HG02970 (cell line): ENCODE measurements at regions not wholly inside any gene's neighbourhood (a gene's known extent, or its start where the extent isn't known, plus 50 kb on each side); places are given as distances from the start of the nearest gene placed in this dataset.

Experiments
- ATAC-seq: cut with Tn5 transposase; IDR thresholded peaks from one replicate; pipeline ENCODE4 v1.9.1; 2021; ENCODE audit warnings: mild to moderate bottlenecking, moderate library complexity, moderate number of reproducible peaks; ENCODE audit not compliant: unreplicated experiment, low FRiP score

DNA sequence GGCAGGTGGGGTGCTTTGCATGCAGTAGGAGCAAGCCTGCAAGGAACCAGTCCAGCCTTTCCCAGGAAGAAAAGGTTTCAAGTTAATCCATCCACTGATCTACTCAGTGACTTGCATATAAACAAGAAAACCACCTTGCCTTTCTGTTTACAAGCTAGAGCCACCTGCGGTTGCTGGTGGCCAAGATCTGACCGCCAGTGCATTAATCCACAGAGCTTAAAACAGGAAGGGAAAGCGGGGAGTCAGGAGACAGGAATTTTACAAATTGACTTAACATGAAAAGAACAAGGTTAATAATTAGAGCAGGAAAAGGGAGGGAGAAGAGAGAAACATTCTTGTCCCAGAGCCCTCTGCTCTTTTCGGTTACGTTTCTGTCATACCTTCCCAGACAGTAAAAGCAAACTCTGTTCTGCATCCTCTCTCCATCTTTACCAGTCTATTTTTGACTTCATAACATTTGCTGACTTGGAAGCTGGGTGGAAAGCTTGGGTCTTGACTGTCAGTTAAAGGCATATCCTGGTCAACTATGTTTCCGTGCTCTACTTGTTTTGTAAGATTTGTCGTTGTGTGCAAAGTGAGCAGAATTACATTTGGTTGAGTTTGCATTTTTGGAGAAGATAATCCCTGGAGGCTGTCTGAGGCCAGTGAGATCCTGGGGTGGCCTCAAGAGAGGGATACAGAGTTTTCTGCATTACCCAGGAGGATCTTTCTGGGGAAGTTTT lies 760.6 kb downstream of the EFNB2 start:
- no peak for ATAC-seq

DNA sequence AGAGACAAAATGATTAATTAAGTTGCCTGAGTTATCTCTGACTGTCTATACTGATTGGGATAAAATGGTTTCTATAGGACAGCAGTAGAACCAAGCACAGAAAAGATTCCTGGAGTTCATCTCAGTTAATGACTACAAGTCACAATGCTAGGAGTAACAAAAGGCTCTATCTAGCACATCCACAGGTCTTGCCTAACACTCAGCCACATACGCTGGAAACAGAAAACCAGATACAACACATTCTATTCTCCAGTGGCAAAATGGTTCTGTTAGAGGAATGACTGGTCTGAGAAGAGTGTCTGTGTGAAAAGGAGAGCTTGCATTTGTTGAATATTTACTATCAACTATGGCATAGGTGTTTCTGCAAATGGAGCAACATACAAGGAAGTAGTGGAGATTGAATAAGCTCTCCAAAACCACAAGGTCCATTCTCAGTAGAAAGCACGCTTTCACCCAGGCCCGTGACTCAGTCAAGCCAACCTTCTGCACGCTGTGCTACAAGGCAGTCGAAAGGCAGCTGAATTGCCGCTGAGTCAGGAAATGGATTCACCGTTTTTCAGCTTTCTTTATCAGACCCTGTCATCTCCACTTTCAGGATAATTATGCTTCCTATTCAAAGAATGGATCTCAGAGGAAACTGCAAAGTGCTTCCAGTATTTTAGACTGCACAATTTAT lies 761.5 kb downstream of the EFNB2 start:
- ATAC-seq, result no peak

DNA sequence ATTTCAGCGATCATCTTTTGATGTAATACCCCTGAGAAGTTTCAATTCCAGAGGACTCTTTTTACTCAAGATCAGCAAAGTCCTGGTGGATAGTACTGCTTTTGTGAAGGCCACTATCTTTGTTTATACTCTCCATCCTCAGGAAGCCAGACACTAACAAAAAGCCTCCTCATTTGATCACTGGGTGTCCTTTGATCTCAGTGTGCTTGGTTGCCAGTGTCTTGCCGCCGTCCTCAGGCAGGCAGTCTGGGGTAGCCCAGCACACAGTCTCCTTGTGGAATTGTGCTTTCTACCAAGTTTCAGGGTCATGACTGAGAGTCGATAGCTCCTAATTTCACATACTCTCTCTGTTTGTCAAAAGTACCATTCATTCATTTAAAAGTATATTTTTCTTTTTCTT lies 762.2 kb downstream of the EFNB2 start:
- ATAC-seq, result no peak

DNA sequence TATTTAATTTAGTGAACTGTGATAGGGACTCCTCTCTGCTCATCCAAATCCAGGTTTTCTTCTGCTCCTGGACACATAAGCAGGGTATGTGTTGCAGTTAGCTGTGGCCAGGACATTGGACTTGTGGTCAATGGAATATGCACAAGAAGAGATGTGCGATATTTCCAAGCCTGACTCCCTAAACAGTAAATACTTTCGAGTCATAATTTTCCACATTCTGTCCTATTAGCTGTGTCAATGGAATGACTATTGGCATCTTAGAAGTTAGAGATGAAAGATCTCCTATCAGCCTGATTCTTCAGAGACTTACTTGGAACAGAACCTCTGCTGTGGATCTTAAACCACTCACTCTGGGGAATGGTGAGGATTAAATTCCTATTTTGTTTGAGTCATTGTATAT lies 771.0 kb downstream of the EFNB2 start:
- ATAC-seq, result no peak

DNA sequence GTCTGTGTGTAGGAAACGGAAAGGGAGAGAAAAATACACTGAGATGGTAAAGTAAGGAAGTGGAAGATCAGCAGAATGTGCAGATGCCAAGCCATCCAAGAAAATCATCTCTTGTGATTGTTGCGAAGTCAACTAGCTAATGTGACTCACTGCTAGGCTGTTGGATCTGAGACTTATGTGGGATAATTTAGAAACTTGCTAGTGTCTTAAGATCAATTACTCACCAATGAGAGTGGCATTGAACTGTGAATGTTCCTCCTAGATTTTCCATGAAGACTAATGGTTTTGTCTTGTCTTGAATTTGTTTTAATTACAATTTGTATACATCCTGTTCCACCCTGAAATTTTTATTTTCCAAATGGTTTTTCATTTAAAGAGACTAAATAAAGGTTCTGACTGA lies 771.6 kb downstream of the EFNB2 start:
- no peak for ATAC-seq

DNA sequence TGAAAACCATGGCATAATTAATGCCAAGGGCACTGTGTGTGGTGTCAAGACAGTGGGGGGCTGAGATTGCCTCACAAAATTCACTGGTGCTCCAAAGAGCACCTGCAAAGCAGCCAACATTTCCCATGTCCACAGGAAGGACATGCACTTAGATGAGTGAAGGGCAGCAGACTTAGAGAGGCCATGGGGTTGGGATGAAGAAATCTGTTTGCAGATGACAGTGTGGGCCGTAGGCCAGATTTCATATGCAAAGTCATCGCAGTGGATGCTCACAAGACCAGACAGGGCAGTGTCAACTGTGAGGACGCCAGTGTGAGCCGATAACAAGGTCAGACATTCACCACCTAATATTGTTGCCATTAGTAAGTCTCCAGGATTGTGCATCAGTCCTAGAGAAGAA lies 773.4 kb downstream of the EFNB2 start:
- no peak for ATAC-seq

DNA sequence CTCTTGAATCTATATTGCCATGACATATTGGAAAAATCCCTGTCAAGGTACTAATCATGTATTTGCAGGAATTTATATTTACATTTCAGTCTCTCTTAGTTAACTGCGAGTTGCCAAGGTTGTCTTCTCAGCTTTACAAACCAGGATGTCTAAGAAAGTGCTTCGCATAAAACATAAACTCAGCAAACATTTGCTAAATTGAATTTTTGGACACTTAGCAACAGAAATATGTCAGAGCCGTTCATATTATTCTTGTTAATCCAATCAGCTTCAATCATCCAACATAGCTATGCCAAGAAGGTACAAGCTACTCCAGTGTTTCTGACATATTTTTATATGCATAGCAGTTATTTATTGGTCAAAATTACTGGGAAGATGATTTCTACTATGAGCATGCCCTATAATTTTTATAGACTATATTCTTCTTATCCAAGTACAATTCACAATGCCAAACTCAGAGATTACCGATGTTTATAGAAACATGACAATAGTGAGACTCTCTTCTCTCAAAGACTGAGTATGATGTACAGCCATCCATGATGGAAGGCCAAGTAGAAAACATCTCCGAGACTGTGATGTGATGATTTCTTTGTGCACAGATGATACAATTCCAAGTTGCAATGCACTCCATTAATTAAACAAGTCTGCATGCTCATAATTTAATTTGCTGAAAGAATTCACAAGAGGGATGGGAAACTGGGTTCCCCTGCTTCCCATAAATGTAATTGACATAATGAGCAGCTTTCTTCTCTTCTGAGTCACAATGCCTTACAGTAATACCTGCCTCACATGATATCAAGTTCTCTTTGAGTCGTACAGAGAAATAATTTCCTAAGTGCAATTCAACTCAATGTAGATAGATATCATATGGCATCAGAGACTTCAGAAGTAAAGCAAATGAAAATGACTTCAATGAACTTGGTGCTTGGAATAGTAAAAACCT lies 776.3 kb downstream of the EFNB2 start:
- no peak for ATAC-seq

DNA sequence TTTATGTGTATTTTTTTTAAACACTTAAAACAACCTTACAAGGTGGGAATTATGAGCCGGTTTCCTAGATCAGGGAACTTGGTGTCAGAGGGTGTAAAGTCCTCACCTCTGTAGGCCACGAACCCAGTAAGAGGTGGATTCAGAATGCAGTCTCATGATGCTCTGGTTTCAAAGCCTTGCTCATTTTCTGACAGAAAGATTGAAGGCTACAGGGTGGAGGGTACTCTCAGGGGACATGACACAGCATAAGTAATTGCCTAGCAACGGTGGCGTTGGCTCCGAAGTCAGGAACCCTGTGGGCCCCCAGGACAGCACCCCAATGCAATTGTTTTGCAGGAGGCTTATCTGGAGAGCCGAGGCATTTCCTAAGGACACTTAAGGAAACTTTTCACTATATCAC lies 794.7 kb downstream of the EFNB2 start:
- no peak for ATAC-seq

DNA sequence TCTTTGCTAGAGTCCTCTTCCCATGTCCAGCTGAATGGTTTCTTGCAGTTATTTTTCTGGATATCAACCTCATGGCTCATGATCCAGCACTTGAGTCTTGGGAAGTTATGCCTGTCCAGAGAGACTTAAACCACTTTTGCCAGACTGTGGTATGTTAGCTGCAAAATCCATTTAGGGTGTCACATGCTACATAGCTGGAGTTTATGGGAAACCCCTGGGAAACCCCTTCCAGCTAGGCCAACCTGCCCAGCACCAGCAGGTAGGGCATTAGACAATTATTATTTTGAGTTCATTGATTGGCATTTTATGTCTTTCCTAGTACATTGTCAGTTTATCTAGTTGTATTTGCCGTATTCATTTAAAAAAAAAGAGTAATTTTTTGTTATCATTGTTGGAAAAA lies 797.8 kb downstream of the EFNB2 start:
- ATAC-seq, result no peak

DNA sequence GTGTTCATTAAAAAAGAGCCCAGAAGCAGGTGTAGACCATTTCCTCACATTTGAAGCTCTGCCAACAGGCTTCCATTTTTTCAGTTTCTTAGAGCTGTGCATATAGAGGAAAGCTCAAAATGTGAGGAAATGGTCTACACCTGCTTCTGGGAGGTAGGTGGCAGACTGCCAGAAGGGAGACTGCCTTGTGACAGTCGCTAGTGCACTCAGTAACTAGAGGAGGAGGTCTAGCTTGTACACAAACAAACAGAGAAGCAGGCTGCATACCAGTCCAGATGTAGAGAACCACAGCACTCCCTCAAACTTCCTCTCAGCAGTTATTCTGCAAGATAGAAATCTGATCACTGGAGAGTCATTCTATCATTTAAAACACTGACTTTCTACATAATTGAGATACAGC lies 800.2 kb downstream of the EFNB2 start:
- no peak for ATAC-seq

DNA sequence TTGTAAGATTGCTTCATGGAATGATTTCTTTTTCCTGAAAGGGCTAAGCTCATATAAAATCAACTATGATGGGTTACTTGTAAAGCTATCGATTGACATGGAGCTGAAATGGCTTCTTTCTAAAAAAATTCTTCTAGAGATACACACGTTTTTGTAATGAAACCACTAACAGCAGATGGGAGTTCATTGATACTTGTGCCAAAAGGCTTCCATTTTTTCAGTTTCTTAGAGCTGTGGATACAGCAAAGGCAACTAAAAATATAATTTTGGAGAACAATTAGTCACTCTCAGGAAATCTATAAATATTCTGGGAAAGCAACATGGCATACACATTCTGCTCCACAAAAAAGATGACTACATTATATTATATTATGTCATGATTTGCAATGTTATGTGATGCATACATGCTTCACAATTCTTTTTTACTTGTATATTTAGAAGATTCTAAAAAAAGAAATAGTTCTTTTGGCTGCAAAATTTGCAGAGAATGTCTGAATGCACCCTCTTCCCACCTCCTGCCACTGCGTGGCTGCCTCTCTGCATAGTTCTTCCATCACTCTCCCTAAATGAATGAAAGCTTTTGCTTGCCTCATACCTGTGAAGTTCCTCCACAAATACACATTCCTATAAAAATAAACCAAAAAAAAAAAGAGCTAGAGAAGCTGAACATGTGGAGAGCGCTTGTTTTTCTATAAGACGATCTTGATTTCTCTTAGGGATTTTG lies 802.5 kb downstream of the EFNB2 start:
- ATAC-seq, result no peak

DNA sequence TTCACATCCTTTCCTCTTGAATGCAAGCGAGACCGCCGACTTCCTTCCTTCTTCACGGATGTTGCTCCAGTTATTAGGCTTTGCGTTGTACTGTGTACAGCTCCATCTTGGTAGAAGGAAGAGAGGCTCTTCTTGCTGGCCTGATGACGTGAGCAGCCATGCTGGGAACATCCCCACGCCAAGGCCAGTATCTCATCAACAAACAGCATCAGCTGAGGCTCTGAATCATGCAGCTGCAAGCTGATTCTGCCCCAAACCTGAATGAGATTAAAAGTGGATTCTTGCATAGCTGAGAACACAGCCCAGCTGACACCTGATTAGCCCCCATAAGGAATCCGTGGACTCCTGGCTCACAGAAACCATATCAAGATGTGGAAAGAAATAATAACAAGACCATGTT lies 809.6 kb downstream of the EFNB2 start:
- no peak for ATAC-seq

DNA sequence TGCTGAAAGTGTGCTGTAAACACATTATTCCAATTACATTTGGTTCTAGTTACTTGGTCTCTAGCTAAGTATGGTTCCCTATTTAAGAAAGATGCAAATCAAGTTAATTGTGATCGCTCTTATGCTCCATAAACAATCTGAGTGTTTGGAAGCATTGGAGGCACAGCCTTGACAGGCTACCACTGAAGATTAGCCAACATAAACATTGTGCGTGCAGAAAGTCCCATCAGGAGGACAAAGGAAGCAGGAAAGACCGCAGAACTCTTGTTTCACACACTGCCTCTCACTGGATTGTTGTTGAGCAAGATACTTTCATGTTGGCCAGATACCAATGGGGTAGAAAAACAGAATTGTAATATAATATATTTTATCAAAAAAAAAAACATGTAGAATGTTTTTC lies 814.4 kb downstream of the EFNB2 start:
- no peak for ATAC-seq

DNA sequence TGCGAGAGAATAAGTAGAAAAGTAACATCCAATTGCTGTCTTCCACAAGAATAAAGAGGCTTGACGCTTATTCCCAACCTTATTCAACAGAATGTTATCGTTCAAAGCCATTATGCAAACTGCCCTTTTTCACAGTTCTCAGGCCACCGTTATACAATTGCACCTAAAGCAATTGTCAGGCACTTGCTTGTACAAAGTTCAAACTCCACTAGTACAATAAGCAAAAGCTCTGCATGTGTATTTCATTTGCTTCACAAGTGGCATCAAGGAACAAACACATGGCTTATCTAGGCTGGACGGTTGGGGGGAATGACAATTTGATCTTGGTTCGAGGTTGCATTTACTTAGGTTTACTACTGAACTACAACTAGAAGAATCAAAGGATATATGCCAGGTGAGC lies 815.6 kb downstream of the EFNB2 start:
- no peak for ATAC-seq

DNA sequence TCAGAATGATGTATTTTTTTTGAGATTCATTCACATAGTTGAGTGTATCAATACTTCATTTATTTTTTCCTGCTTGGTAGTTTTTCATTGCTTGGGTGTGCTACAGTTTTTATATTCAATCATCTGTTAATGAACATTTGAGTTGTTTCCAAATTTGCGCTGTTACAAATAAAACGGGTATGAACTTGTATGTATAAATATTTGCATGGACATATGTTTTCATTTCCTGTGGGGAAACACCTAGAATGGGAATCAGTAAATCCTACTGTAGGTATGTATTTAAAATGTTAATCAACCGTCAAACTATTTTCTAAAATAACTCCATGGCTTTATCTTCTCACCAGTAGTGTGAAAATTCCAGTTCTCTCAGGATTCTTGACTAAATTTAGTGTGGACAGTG lies 826.3 kb downstream of the EFNB2 start:
- no peak for ATAC-seq

DNA sequence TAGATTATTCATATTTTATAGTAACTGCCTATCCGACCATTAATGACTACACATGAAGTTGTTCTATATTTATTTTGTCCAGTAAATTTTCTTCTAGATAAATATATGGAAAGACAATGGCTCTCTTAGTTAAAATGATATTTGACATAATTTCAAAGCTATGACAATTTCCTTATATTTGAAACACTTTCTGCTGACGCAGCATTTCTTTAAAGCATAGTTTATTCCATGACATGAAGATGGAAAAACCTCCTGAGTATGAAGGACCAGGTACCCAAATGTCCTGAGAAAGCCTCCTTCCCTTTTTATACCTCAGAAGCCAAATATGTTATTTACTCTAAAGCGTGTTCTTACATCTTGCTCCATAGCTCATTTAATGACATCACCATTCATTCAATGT lies 831.6 kb downstream of the EFNB2 start:
- ATAC-seq, result no peak

DNA sequence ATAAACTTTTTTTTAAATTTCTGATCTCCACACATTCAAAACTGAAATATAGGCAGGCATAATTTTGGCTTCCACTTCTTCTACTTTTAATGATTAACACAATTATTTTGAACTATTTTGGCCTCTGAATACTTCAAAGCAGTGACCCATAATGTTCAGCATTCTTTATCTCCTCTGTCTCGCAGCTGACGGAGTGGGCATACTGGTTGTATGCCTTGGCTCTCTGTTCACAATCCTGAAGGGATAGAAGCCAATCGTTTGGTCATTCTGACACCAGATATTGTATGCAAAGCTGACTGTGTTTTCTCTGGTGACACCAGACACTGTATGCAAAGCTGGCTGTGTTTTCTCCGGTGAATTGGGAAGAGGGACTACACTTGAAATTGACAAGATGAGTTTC lies 833.0 kb downstream of the EFNB2 start:
- ATAC-seq, result no peak

DNA sequence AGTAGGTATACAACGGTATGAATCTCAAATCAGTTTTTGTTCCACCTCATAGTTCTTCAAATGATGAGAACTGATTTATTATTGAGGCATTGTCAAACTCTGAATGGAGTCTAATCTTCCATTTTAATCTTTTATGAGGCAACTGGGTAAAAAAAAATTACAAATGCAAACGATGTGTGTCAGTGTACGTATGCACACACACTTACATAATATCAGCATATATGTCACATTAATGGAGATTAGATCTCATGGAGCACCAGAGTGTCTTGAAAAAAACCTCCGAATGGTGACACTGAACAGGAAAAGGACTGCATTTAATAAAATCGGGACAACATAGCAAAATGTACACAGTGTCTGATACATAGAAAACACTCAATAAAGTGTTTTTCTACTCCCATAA lies 842.7 kb downstream of the EFNB2 start:
- ATAC-seq, result no peak

DNA sequence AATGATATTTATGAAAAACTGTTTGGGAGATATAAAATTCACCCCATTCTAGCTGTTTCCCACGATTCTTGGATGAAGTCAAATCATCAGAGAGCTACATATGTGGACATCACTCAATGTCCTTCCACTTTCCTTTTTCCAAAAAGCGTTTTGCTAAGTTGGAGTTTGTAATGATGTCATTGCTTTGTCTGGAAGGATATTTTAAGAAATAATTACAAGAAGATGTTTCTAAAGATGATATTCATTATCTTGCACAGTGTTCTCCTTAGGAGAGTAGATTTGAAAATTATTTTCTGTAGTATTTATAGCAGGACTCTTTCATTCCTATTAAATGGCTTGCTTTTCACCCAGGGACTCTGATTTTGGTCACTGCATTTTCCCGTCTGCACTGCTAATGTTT lies 851.2 kb downstream of the EFNB2 start:
- ATAC-seq, result no peak

DNA sequence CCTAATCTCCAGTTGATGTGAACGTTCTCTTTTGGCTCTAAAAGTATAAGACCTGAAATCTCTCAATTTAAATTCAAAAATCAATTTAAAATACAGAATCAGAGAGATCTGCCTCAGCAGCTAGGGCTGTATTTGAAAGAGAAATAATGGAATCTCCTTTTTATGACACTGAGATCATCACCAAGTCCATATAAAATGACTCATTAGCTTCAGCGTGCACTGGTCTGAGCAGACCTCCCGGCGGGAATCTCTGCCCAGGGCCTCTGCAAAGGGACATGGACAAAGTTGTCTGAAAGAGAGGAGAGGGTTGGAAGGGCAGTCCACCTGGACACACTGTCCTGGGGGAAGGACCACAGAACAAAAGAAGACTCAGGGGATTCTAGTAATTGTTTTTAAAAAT lies 855.6 kb downstream of the EFNB2 start:
- no peak for ATAC-seq

DNA sequence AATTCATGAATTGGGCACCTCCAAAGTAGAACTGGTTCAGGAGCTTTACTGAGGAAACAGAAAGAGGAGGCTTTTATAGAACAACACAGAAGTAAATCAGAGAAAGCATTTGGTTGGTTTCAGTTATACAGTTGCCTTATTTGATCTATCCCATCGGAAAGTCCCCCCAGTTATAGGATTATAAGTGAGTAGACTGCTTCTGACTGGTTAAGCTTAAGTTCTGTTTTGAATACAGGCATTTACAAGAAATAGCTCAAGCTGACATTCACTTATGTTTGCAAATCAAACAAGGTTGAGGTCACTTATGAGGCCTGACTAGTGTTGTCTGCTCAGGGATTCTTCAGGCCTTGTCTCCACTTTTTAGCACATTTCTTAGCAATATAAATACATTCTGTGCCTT lies 857.4 kb downstream of the EFNB2 start:
- ATAC-seq, result no peak
